ENCODE measurements at regions not wholly inside any gene's neighbourhood (a gene's known extent, or its start where the extent isn't known, plus 50 kb on each side); places are given as distances from the start of the nearest gene placed in this dataset.

DNA sequence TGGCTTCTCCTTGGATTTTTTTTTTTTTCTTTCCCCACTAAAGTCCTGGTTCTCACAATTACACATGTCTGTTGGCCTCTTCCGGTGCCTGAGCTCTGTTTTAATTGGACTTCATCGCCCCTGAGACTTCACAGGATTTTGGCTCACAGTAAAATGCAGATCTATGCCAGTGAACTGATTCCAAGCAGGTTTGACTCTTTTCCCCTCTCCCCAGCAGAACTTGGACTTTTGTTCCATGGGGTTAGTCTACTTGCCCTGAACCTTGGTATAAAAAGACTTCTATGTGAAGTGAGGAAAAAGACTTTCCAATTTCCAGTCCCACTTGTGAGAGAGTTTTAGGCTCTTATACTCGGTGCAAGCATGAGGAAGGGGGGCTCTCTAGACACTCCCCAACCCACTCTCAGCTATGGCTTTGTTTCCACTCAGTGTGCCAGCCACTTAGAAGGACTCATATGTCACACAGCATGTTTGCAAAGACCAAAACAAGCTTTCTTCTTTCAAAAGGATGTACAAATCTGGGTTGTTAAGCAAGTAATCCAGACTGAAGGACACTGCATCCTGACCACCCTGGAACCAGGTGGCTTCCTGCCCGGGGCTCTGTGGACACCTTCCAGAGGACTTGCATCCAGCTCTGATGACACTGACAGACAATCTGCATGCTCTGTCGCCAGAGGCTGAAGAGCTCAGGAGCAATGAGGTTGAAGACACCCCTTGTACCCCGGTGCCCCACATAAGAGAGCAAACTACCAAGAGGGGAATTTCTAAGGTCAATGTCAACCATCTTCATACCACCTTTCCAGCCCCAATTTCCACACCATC is 221.9 kb upstream of the EGLN3 start:
- DNase-seq, result no peak
- Histone ChIP-seq H3K27ac (ENCODE audit: low read length, poor library complexity, severe bottlenecking) (no peak overlapping the region), H2AFZ (ENCODE audit: low read depth, low read length) (no peak overlapping the region), H3K14ac (ENCODE audit: low read length in 2 of 2) (no peak overlapping the region), H3K36me3 (ENCODE audit: control insufficient read depth in 1 of 2, insufficient read depth in 2 of 2, low read depth in 1 of 2, low read length in 2 of 2) (no peaks in the 10 kb centered on the region), H2BK120ac (ENCODE audit: low read depth, low read length) (no peak overlapping the region), H3K4ac (ENCODE audit: low read depth in 1 of 2, low read length in 2 of 2) (no peak overlapping the region), H3K9me3 (ENCODE audit: control insufficient read depth, low read length) (no peaks in the 10 kb centered on the region), H2BK5ac (ENCODE audit: low read depth, low read length, poor library complexity, severe bottlenecking) (no peak overlapping the region), H2BK15ac (ENCODE audit: low read depth, poor library complexity, severe bottlenecking) (no peak overlapping the region), H3K4me2 (ENCODE audit: low read length, poor library complexity, severe bottlenecking) (no peak overlapping the region), H4K8ac (ENCODE audit: low read length) (no peak overlapping the region), H4K91ac (ENCODE audit: low read length) (no peak overlapping the region), H2AK5ac (ENCODE audit: low read length, severe bottlenecking) (no peak overlapping the region), H3K9ac (ENCODE audit: low read length) (no peak overlapping the region), H3K27me3 (ENCODE audit: control insufficient read depth in 1 of 2, insufficient read depth in 1 of 2, low read length in 2 of 2) (peaks cover 7 to 17% of the 10 kb centered on the region in 2 experiments), H3K23ac (ENCODE audit: low read length in 2 of 2) (no peak overlapping the region), H3K18ac (ENCODE audit: low read depth in 1 of 2, low read length in 2 of 2) (no peak overlapping the region), H3K4me3 (ENCODE audit: insufficient read depth in 1 of 2, low read depth in 1 of 2, low read length in 2 of 2) (no peak overlapping the region), H3K79me1 (replicated peaks; ENCODE audit: low read length, poor library complexity, severe bottlenecking) (no peaks in the 10 kb centered on the region), H3K4me1 (ENCODE audit: control insufficient read depth, insufficient read depth, low read depth, low read length) (no peaks in the 10 kb centered on the region), H2BK12ac (ENCODE audit: low read length in 2 of 2) (no peak overlapping the region)
- whole genome bisulfite sequencing, result 86% methylated on average over 6 of the region's 6 CpGs

DNA sequence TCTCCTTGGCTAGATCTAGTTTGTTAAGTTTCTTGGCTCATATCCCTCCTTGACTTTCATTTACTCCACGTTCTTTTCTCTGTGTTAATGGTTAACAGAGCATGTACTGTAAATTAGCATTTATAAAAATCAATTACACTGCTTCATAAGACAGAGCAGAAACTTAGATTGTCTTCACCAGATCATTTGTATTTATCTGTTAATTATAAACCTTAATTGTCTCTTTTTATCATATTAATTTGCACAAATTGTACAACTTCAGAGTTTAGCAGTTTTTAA is 221.2 kb upstream of the EGLN3 start:
- Histone ChIP-seq H3K27me3 (ENCODE audit: control insufficient read depth in 1 of 2, insufficient read depth in 1 of 2, low read length in 2 of 2) (peaks cover 7 to 17% of the 10 kb centered on the region in 2 experiments), H3K4me1 (ENCODE audit: control insufficient read depth, insufficient read depth, low read depth, low read length) (no peaks in the 10 kb centered on the region), H2BK12ac (ENCODE audit: low read length in 2 of 2) (no peak overlapping the region), H2BK120ac (ENCODE audit: low read depth, low read length) (no peak overlapping the region), H2AFZ (ENCODE audit: low read depth, low read length) (no peak overlapping the region), H3K79me1 (replicated peaks; ENCODE audit: low read length, poor library complexity, severe bottlenecking) (no peaks in the 10 kb centered on the region), H2AK5ac (ENCODE audit: low read length, severe bottlenecking) (no peak overlapping the region), H3K18ac (ENCODE audit: low read depth in 1 of 2, low read length in 2 of 2) (no peak overlapping the region), H3K14ac (ENCODE audit: low read length in 2 of 2) (no peak overlapping the region), H3K4me2 (ENCODE audit: low read length, poor library complexity, severe bottlenecking) (no peak overlapping the region), H2BK5ac (ENCODE audit: low read depth, low read length, poor library complexity, severe bottlenecking) (no peak overlapping the region), H3K4me3 (ENCODE audit: insufficient read depth in 1 of 2, low read depth in 1 of 2, low read length in 2 of 2) (no peak overlapping the region), H3K9ac (ENCODE audit: low read length) (no peak overlapping the region), H2BK15ac (ENCODE audit: low read depth, poor library complexity, severe bottlenecking) (no peak overlapping the region), H4K91ac (ENCODE audit: low read length) (no peak overlapping the region), H3K27ac (ENCODE audit: low read length, poor library complexity, severe bottlenecking) (no peak overlapping the region), H3K36me3 (ENCODE audit: control insufficient read depth in 1 of 2, insufficient read depth in 2 of 2, low read depth in 1 of 2, low read length in 2 of 2) (no peaks in the 10 kb centered on the region), H3K4ac (ENCODE audit: low read depth in 1 of 2, low read length in 2 of 2) (no peak overlapping the region), H3K23ac (ENCODE audit: low read length in 2 of 2) (no peak overlapping the region), H4K8ac (ENCODE audit: low read length) (no peak overlapping the region), H3K9me3 (ENCODE audit: control insufficient read depth, low read length) (no peaks in the 10 kb centered on the region)
- no peak for DNase-seq
- no CpG with 5 or more reads among the region's 1 CpG for WGBS

GRCh38 chr14:34171431-34172172 is 220.7 kb upstream of the EGLN3 start:
- Histone ChIP-seq H2BK15ac (ENCODE audit: low read depth, poor library complexity, severe bottlenecking) (no peak overlapping the region), H3K79me1 (replicated peaks; ENCODE audit: low read length, poor library complexity, severe bottlenecking) (no peaks in the 10 kb centered on the region), H3K4me1 (ENCODE audit: control insufficient read depth, insufficient read depth, low read depth, low read length) (no peaks in the 10 kb centered on the region), H3K36me3 (ENCODE audit: control insufficient read depth in 1 of 2, insufficient read depth in 2 of 2, low read depth in 1 of 2, low read length in 2 of 2) (no peaks in the 10 kb centered on the region), H2AK5ac (ENCODE audit: low read length, severe bottlenecking) (no peak overlapping the region), H3K4me3 (ENCODE audit: insufficient read depth in 1 of 2, low read depth in 1 of 2, low read length in 2 of 2) (no peak overlapping the region), H3K27ac (ENCODE audit: low read length, poor library complexity, severe bottlenecking) (no peak overlapping the region), H2BK12ac (ENCODE audit: low read length in 2 of 2) (no peak overlapping the region), H3K18ac (ENCODE audit: low read depth in 1 of 2, low read length in 2 of 2) (no peak overlapping the region), H3K9me3 (ENCODE audit: control insufficient read depth, low read length) (no peaks in the 10 kb centered on the region), H2BK5ac (ENCODE audit: low read depth, low read length, poor library complexity, severe bottlenecking) (no peak overlapping the region), H3K14ac (ENCODE audit: low read length in 2 of 2) (no peak overlapping the region), H3K27me3 (ENCODE audit: control insufficient read depth in 1 of 2, insufficient read depth in 1 of 2, low read length in 2 of 2) (peaks cover 7 to 22% of the 10 kb centered on the region in 2 experiments), H4K91ac (ENCODE audit: low read length) (no peak overlapping the region), H4K8ac (ENCODE audit: low read length) (no peak overlapping the region), H3K4me2 (ENCODE audit: low read length, poor library complexity, severe bottlenecking) (no peak overlapping the region), H3K23ac (ENCODE audit: low read length in 2 of 2) (no peak overlapping the region), H2BK120ac (ENCODE audit: low read depth, low read length) (no peak overlapping the region), H2AFZ (ENCODE audit: low read depth, low read length) (no peak overlapping the region), H3K4ac (ENCODE audit: low read depth in 1 of 2, low read length in 2 of 2) (no peak overlapping the region), H3K9ac (ENCODE audit: low read length) (no peak overlapping the region)
- DNase-seq, result no peak
- 79% methylated on average over 8 of the region's 8 CpGs for WGBS

DNA sequence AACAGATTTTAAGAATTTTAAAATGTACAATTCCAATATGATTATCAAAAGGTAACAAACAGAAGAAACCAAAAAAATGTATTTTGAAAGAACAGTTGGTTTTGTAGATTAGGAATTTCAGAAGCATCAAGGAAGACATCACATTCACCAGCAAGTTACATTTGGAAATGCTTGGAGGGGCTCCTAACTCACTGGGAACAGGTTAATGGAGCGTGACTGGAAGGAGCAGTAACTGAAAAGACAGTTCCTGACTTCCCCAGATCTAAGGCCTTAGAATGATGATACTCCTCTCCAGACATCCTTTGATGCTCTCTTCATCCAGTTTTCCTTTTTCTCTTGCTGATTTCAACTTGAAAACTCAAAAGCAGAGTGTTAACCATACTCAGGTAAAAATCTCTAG is 220.0 kb upstream of the EGLN3 start:
- Histone ChIP-seq H2BK5ac (ENCODE audit: low read depth, low read length, poor library complexity, severe bottlenecking) (no peak overlapping the region), H2AK5ac (ENCODE audit: low read length, severe bottlenecking) (no peak overlapping the region), H3K18ac (ENCODE audit: low read depth in 1 of 2, low read length in 2 of 2) (no peak overlapping the region), H4K8ac (ENCODE audit: low read length) (no peak overlapping the region), H3K27me3 (ENCODE audit: control insufficient read depth in 1 of 2, insufficient read depth in 1 of 2, low read length in 2 of 2) (peaks cover 10 to 28% of the 10 kb centered on the region in 2 experiments), H3K4ac (ENCODE audit: low read depth in 1 of 2, low read length in 2 of 2) (no peak overlapping the region), H3K79me1 (replicated peaks; ENCODE audit: low read length, poor library complexity, severe bottlenecking) (no peaks in the 10 kb centered on the region), H4K91ac (ENCODE audit: low read length) (no peak overlapping the region), H3K4me2 (ENCODE audit: low read length, poor library complexity, severe bottlenecking) (no peak overlapping the region), H3K4me3 (ENCODE audit: insufficient read depth in 1 of 2, low read depth in 1 of 2, low read length in 2 of 2) (no peak overlapping the region), H3K36me3 (ENCODE audit: control insufficient read depth in 1 of 2, insufficient read depth in 2 of 2, low read depth in 1 of 2, low read length in 2 of 2) (no peaks in the 10 kb centered on the region), H3K4me1 (ENCODE audit: control insufficient read depth, insufficient read depth, low read depth, low read length) (no peaks in the 10 kb centered on the region), H3K9me3 (ENCODE audit: control insufficient read depth, low read length) (no peaks in the 10 kb centered on the region), H3K14ac (ENCODE audit: low read length in 2 of 2) (no peak overlapping the region), H2BK120ac (ENCODE audit: low read depth, low read length) (no peak overlapping the region), H2BK15ac (ENCODE audit: low read depth, poor library complexity, severe bottlenecking) (no peak overlapping the region), H2AFZ (ENCODE audit: low read depth, low read length) (no peak overlapping the region), H2BK12ac (ENCODE audit: low read length in 2 of 2) (no peak overlapping the region), H3K23ac (ENCODE audit: low read length in 2 of 2) (no peak overlapping the region), H3K9ac (ENCODE audit: low read length) (no peak overlapping the region), H3K27ac (ENCODE audit: low read length, poor library complexity, severe bottlenecking) (no peak overlapping the region)
- DNase-seq, result no peak
- 81% methylated on average over 1 of the region's 1 CpG for WGBS

Data from mesenchymal stem cell (in vitro differentiated cells and primary cell).